ENCODE measurements at regions not wholly inside any gene's neighbourhood (a gene's known extent, or its start where the extent isn't known, plus 50 kb on each side); places are given as distances from the start of the nearest gene placed in this dataset.

DNA sequence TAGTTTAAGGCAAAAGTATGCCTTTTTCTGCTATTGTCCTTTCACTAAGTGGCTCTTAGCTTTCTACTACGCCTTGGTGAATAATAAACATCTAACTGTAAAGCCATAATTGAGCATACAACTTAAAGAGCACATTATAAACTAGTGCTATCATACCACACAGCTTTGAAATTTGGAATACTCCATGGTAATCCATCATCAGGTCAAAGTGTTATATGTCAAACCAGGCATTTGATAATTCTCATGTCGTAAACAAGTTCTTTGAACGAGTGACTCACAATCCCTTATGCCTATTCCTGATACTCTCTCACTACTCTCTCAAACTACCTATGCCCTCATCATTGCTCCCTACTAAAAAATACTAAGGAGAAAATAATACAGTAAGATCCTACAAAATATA lies 60.3 kb upstream of the FMN2 start (continued):
- TF ChIP-seq, protein P1, sequence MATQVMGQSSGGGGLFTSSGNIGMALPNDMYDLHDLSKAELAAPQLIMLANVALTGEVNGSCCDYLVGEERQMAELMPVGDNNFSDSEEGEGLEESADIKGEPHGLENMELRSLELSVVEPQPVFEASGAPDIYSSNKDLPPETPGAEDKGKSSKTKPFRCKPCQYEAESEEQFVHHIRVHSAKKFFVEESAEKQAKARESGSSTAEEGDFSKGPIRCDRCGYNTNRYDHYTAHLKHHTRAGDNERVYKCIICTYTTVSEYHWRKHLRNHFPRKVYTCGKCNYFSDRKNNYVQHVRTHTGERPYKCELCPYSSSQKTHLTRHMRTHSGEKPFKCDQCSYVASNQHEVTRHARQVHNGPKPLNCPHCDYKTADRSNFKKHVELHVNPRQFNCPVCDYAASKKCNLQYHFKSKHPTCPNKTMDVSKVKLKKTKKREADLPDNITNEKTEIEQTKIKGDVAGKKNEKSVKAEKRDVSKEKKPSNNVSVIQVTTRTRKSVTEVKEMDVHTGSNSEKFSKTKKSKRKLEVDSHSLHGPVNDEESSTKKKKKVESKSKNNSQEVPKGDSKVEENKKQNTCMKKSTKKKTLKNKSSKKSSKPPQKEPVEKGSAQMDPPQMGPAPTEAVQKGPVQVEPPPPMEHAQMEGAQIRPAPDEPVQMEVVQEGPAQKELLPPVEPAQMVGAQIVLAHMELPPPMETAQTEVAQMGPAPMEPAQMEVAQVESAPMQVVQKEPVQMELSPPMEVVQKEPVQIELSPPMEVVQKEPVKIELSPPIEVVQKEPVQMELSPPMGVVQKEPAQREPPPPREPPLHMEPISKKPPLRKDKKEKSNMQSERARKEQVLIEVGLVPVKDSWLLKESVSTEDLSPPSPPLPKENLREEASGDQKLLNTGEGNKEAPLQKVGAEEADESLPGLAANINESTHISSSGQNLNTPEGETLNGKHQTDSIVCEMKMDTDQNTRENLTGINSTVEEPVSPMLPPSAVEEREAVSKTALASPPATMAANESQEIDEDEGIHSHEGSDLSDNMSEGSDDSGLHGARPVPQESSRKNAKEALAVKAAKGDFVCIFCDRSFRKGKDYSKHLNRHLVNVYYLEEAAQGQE (IDR thresholded peaks at IDR 0.05; ENCODE audit: unreplicated experiment) = no peak
- TF ChIP-seq, protein P2, sequence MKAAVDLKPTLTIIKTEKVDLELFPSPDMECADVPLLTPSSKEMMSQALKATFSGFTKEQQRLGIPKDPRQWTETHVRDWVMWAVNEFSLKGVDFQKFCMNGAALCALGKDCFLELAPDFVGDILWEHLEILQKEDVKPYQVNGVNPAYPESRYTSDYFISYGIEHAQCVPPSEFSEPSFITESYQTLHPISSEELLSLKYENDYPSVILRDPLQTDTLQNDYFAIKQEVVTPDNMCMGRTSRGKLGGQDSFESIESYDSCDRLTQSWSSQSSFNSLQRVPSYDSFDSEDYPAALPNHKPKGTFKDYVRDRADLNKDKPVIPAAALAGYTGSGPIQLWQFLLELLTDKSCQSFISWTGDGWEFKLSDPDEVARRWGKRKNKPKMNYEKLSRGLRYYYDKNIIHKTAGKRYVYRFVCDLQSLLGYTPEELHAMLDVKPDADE (IDR thresholded peaks at IDR 0.05) = no peak
- TF ChIP-seq ZNF331 (CRISPR knock-in tag; IDR thresholded peaks at IDR 0.05; ENCODE audit: low read depth) (no peak), NANOG (IDR thresholded peaks at IDR 0.05; ENCODE audit: borderline replicate concordance) (no peak), ZNF114 (CRISPR knock-in tag; IDR thresholded peaks at IDR 0.05) (no peak), CREB1 (CRISPR knock-in tag; IDR thresholded peaks at IDR 0.05; ENCODE audit: low read depth) (no peak), STAT1 (IDR thresholded peaks at IDR 0.05; ENCODE audit: unreplicated experiment) (no peak)

DNA sequence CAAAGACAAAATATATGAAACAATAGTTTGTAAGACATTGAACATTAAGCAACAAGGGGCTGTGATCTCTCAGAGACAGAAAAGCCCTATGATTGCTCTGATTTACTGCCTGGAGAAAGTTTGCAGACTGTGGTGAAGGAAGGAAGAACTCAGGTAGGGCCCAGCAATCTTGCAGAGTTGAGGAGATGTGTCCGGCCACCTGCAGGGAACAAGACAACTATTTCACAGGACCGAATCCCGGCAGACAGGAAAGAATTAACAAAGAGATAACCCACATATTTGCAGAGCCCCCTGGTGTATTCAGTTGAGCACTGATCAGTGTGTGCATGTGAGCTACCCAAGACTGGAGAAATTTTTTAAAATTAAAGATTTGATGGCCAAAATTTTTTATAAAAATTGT lies 58.3 kb upstream of the FMN2 start:
- no peaks in the 10 kb centered on the region for H3K9me2 ChIP-seq (ENCODE audit: insufficient read depth)
- H3K36me3 Mint-ChIP-seq (ENCODE audit: low read depth) = no peaks in the 10 kb centered on the region
- peaks cover 9% of the 10 kb centered on the region; the same call in 2 of the 3 replicates for H3K9me3 Mint-ChIP-seq
- H3K4me1 ChIP-seq (ENCODE audit: insufficient read depth) = peaks cover 7% of the 10 kb centered on the region; the same call in 1 of the 2 replicates
- no peaks in the 10 kb centered on the region for H3K27me3 ChIP-seq (ENCODE audit: insufficient read depth)
- DNase-seq (ENCODE audit: low spot score) (peak; percentile 19), ATAC-seq (no peak)
- H3K4me3 Mint-ChIP-seq = no peak overlapping the region
- H2AFZ ChIP-seq = no peak overlapping the region
- H3K79me2 ChIP-seq (replicated peaks; ENCODE audit: insufficient read depth) = no peaks in the 10 kb centered on the region
- no peak overlapping the region for H3K27ac Mint-ChIP-seq
- H3K36me3 ChIP-seq (ENCODE audit: insufficient read depth) = no peaks in the 10 kb centered on the region
- peaks cover 21% of the 10 kb centered on the region; the same call in 2 of the 3 replicates for H3K4me1 Mint-ChIP-seq
- H3K4me3 ChIP-seq = no peak overlapping the region
- no peaks in the 10 kb centered on the region for H3F3A ChIP-seq (replicated peaks; ENCODE audit: low read depth)
- H3K4me2 ChIP-seq = no peak overlapping the region
- H3K27me3 Mint-ChIP-seq (ENCODE audit: insufficient read depth, low read depth, poor library complexity) = peaks cover 3% of the 10 kb centered on the region
- H4K20me1 ChIP-seq (replicated peaks; ENCODE audit: insufficient read depth) = no peaks in the 10 kb centered on the region
- no peak overlapping the region for H3K27ac ChIP-seq (ENCODE audit: low read depth)
- TF ChIP-seq EZH2 (IDR thresholded peaks at IDR 0.05; ENCODE audit: low read depth, unreplicated experiment) = no peak
- TF ChIP-seq, protein P3, sequence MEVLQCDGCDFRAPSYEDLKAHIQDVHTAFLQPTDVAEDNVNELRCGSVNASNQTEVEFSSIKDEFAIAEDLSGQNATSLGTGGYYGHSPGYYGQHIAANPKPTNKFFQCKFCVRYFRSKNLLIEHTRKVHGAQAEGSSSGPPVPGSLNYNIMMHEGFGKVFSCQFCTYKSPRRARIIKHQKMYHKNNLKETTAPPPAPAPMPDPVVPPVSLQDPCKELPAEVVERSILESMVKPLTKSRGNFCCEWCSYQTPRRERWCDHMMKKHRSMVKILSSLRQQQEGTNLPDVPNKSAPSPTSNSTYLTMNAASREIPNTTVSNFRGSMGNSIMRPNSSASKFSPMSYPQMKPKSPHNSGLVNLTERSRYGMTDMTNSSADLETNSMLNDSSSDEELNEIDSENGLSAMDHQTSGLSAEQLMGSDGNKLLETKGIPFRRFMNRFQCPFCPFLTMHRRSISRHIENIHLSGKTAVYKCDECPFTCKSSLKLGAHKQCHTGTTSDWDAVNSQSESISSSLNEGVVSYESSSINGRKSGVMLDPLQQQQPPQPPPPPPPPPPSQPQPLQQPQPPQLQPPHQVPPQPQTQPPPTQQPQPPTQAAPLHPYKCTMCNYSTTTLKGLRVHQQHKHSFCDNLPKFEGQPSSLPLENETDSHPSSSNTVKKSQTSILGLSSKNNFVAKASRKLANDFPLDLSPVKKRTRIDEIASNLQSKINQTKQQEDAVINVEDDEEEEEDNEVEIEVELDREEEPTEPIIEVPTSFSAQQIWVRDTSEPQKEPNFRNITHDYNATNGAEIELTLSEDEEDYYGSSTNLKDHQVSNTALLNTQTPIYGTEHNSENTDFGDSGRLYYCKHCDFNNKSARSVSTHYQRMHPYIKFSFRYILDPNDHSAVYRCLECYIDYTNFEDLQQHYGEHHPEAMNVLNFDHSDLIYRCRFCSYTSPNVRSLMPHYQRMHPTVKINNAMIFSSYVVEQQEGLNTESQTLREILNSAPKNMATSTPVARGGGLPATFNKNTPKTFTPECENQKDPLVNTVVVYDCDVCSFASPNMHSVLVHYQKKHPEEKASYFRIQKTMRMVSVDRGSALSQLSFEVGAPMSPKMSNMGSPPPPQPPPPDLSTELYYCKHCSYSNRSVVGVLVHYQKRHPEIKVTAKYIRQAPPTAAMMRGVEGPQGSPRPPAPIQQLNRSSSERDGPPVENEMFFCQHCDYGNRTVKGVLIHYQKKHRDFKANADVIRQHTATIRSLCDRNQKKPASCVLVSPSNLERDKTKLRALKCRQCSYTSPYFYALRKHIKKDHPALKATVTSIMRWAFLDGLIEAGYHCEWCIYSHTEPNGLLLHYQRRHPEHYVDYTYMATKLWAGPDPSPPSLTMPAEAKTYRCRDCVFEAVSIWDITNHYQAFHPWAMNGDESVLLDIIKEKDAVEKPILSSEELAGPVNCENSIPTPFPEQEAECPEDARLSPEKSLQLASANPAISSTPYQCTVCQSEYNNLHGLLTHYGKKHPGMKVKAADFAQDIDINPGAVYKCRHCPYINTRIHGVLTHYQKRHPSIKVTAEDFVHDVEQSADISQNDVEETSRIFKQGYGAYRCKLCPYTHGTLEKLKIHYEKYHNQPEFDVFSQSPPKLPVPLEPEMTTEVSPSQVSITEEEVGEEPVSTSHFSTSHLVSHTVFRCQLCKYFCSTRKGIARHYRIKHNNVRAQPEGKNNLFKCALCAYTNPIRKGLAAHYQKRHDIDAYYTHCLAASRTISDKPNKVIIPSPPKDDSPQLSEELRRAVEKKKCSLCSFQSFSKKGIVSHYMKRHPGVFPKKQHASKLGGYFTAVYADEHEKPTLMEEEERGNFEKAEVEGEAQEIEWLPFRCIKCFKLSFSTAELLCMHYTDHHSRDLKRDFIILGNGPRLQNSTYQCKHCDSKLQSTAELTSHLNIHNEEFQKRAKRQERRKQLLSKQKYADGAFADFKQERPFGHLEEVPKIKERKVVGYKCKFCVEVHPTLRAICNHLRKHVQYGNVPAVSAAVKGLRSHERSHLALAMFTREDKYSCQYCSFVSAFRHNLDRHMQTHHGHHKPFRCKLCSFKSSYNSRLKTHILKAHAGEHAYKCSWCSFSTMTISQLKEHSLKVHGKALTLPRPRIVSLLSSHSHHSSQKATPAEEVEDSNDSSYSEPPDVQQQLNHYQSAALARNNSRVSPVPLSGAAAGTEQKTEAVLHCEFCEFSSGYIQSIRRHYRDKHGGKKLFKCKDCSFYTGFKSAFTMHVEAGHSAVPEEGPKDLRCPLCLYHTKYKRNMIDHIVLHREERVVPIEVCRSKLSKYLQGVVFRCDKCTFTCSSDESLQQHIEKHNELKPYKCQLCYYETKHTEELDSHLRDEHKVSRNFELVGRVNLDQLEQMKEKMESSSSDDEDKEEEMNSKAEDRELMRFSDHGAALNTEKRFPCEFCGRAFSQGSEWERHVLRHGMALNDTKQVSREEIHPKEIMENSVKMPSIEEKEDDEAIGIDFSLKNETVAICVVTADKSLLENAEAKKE (CRISPR knock-in tag; IDR thresholded peaks at IDR 0.05) = no peak
- TF ChIP-seq POLR2AphosphoS5 (IDR thresholded peaks at IDR 0.05; ENCODE audit: low read depth) = no peak
- TF ChIP-seq, protein P2 (IDR thresholded peaks at IDR 0.05) = no peak
- TF ChIP-seq JUNB (IDR thresholded peaks at IDR 0.05; ENCODE audit: unreplicated experiment) = no peak

Measured in GM23338 (cell line).